ENCODE measurements at regions not wholly inside any gene's neighbourhood (a gene's known extent, or its start where the extent isn't known, plus 50 kb on each side); places are given as distances from the start of the nearest gene placed in this dataset.

- no peaks in the 10 kb centered on the region for H3K9me3 ChIP-seq (ENCODE audit: low read length)
These were observed 75.4 kb upstream of the CPLX2 start for GRCh38 chr5:175795959-175796358.

GRCh38 chr5:175796536-175797499 is 74.6 kb upstream of the CPLX2 start:
- CTCF ChIA-PET (ENCODE audit: unreplicated experiment): no interaction called here
- no peaks in the 10 kb centered on the region for H3K9me3 ChIP-seq (ENCODE audit: low read length)
- no peaks in the 10 kb centered on the region for H3K9me2 ChIP-seq (ENCODE audit: insufficient read depth, low read length)
- no peaks in the 10 kb centered on the region for H3K79me2 ChIP-seq (ENCODE audit: insufficient read depth, low read depth, low read length)
- POLR2A ChIA-PET: no interaction called here
- H4K20me1 ChIP-seq (ENCODE audit: insufficient read depth, low read length): no peaks in the 10 kb centered on the region
- no TSS peak for BruUV-seq (replicated peaks)
- H3K27ac ChIP-seq (ENCODE audit: low read depth, low read length, poor library complexity, severe bottlenecking): no peak overlapping the region
- intact Hi-C loops (cut with micrococcal nuclease; ENCODE audit: unreplicated experiment): no loop called here
- TF ChIP-seq EZH2phosphoT487 (IDR thresholded peaks at IDR 0.05; ENCODE audit: borderline replicate concordance, low read depth, low read length) (no peak), CTCF (conservative IDR thresholded peaks at IDR 0.05; ENCODE audit: low read length) (no peak)
- no peak overlapping the region for H2AFZ ChIP-seq (ENCODE audit: low read length)
- H3K4me2 ChIP-seq (ENCODE audit: low read length): no peak overlapping the region
- no peaks in the 10 kb centered on the region for H3K4me1 ChIP-seq (ENCODE audit: insufficient read depth, low read length, poor library complexity, severe bottlenecking)
- no peak for DNase-seq (ENCODE audit: low spot score)
- H3K4me3 ChIP-seq (ENCODE audit: low read depth, low read length, poor library complexity, severe bottlenecking): no peak overlapping the region
- H3K36me3 ChIP-seq (ENCODE audit: insufficient read depth, low read length): no peaks in the 10 kb centered on the region

More at GRCh38 chr5:175795959-175796358, 75.4 kb upstream of the CPLX2 start:
- intact Hi-C loops (cut with micrococcal nuclease; ENCODE audit: unreplicated experiment): no loop called here
- DNase-seq (ENCODE audit: low spot score): no peak
- CTCF ChIA-PET (ENCODE audit: unreplicated experiment): no interaction called here
- H3K79me2 ChIP-seq (ENCODE audit: insufficient read depth, low read depth, low read length): no peaks in the 10 kb centered on the region
- TF ChIP-seq CTCF (conservative IDR thresholded peaks at IDR 0.05; ENCODE audit: low read length): no peak
- TF ChIP-seq EZH2phosphoT487 (IDR thresholded peaks at IDR 0.05; ENCODE audit: borderline replicate concordance, low read depth, low read length): no peak
- POLR2A ChIA-PET: no interaction called here
- no peak overlapping the region for H2AFZ ChIP-seq (ENCODE audit: low read length)
- H4K20me1 ChIP-seq (ENCODE audit: insufficient read depth, low read length): no peaks in the 10 kb centered on the region
- no peaks in the 10 kb centered on the region for H3K4me1 ChIP-seq (ENCODE audit: insufficient read depth, low read length, poor library complexity, severe bottlenecking)
- H3K4me3 ChIP-seq (ENCODE audit: low read depth, low read length, poor library complexity, severe bottlenecking): no peak overlapping the region
- no peaks in the 10 kb centered on the region for H3K36me3 ChIP-seq (ENCODE audit: insufficient read depth, low read length)
- H3K27ac ChIP-seq (ENCODE audit: low read depth, low read length, poor library complexity, severe bottlenecking): no peak overlapping the region
- H3K9me2 ChIP-seq (ENCODE audit: insufficient read depth, low read length): no peaks in the 10 kb centered on the region
- BruUV-seq (replicated peaks): no TSS peak
- H3K4me2 ChIP-seq (ENCODE audit: low read length): no peak overlapping the region

- intact Hi-C loops (cut with micrococcal nuclease; ENCODE audit: unreplicated experiment): no loop called here
- no peak overlapping the region for H3K4me2 ChIP-seq (ENCODE audit: low read length)
- no peak for TF ChIP-seq CTCF (conservative IDR thresholded peaks at IDR 0.05; ENCODE audit: low read length)
- TF ChIP-seq EZH2phosphoT487 (IDR thresholded peaks at IDR 0.05; ENCODE audit: borderline replicate concordance, low read depth, low read length): no peak
- H3K27ac ChIP-seq (ENCODE audit: low read depth, low read length, poor library complexity, severe bottlenecking): no peak overlapping the region
- no peak overlapping the region for H3K4me3 ChIP-seq (ENCODE audit: low read depth, low read length, poor library complexity, severe bottlenecking)
- H3K9me3 ChIP-seq (ENCODE audit: low read length): no peaks in the 10 kb centered on the region
- no peaks in the 10 kb centered on the region for H3K4me1 ChIP-seq (ENCODE audit: insufficient read depth, low read length, poor library complexity, severe bottlenecking)
- H3K79me2 ChIP-seq (ENCODE audit: insufficient read depth, low read depth, low read length): no peaks in the 10 kb centered on the region
- H2AFZ ChIP-seq (ENCODE audit: low read length): no peak overlapping the region
- no TSS peak for BruUV-seq (replicated peaks)
- H3K36me3 ChIP-seq (ENCODE audit: insufficient read depth, low read length): no peaks in the 10 kb centered on the region
- ChIA-PET CTCF (ENCODE audit: unreplicated experiment) (no interaction called here), POLR2A (no interaction called here)
- H4K20me1 ChIP-seq (ENCODE audit: insufficient read depth, low read length): no peaks in the 10 kb centered on the region
- DNase-seq (ENCODE audit: low spot score): no peak
- no peaks in the 10 kb centered on the region for H3K9me2 ChIP-seq (ENCODE audit: insufficient read depth, low read length)
These were observed 73.8 kb upstream of the CPLX2 start for GRCh38 chr5:175797521-175798038.

All from OCI-LY7 (cell line).